A549 (cell line): ENCODE measurements at regions not wholly inside any gene's neighbourhood (a gene's known extent, or its start where the extent isn't known, plus 50 kb on each side); places are given as distances from the start of the nearest gene placed in this dataset.

ENCODE experiments used
- CHD4 ChIP-seq: fragments of 200-600 bp; sonication (generic); IDR thresholded peaks from 2 replicates; pipeline ENCODE4 v1.6.1; 2016; ENCODE audit warnings: antibody characterized with exemption, mild to moderate bottlenecking, borderline replicate concordance
- HOXB5 ChIP-seq: fragments of 250-450 bp; sonication (Bioruptor Pico); IDR thresholded peaks from 2 replicates; pipeline ENCODE4 v1.5.0; 2020; ENCODE audit warnings: mild to moderate bottlenecking, moderate library complexity

DNA sequence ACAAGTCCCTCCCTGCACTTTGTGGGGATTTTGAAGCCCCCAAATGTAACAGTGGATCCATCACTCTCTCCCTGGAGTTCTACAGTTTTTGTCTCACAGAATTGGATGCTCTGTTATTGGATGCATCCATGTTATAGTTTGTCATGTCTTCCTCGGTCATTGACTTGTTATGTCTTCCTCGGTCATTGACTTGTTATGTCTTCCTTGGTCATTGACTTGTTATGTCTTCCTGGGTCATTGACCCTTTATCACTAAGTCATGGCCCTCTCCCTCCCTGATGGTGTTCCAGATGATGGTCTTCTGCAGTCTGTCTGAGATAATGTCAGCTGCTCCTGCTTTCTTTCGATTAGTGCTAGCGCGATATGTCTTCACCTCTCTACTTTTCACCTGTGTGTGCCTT lies 981.5 kb downstream of the BRD1 start:
- TF ChIP-seq HOXB5 (CRISPR knock-in tag) (no peak), CHD4 (no peak)
